Panc1 (cell line): ENCODE measurements at regions not wholly inside any gene's neighbourhood (a gene's known extent, or its start where the extent isn't known, plus 50 kb on each side); places are given as distances from the start of the nearest gene placed in this dataset.

Experiments
- ATAC-seq: fragments of 200-7000 bp; cut with Tn5 transposase; 2 replicates; pipeline ENCODE4 v1.9.1; 2020; ENCODE audit warnings: mild to moderate bottlenecking, moderate library complexity
- BruUV-seq: library from RNA; stranded (reverse); fragments of 400-500 nt; replicated peaks from 2 replicates; lab custom pipeline; 2021; lab: Mats Ljungman, UMichigan
- CTCF ChIA-PET: fragments of 300-600 bp; sonication (Branson Sonifier 250); formaldehyde crosslinking; loops from one replicate; lab custom pipeline; 2022; ENCODE audit warnings: antibody characterized with exemption; lab: Charles Lee
- POLR2A ChIA-PET: fragments of 300-600 bp; sonication (Branson Sonifier 250); formaldehyde crosslinking; loops from one replicate; lab custom pipeline; 2022; ENCODE audit warnings: antibody characterized with exemption; lab: Charles Lee
- DNase-seq: peaks from one replicate; pipeline ENCODE4 v3.0.0-alpha.2; 2010; ENCODE audit warnings: low read depth, low spot score
- H3K27ac ChIP-seq: 2 replicates; pipeline ENCODE4 v1.5.1; 2011; ENCODE audit warnings: mild to moderate bottlenecking, low read length, inconsistent platforms
- H3K27me3 ChIP-seq: fragments of 200-500 bp; sonication (Bioruptor generic); 2 replicates; pipeline ENCODE4 v1.6.0; 2014; ENCODE audit warnings: low read length, inconsistent platforms; ENCODE audit not compliant: control insufficient read depth, insufficient read depth
- H3K36me3 ChIP-seq: fragments of 200-500 bp; sonication (Bioruptor generic); 2 replicates; pipeline ENCODE4 v1.5.1; 2014; ENCODE audit warnings: inconsistent platforms, mild to moderate bottlenecking, low read length, moderate library complexity; ENCODE audit not compliant: control insufficient read depth, insufficient read depth
- H3K4me1 ChIP-seq: 2 replicates; pipeline ENCODE4 v1.5.1; 2011; ENCODE audit warnings: inconsistent platforms, mild to moderate bottlenecking, low read length, moderate library complexity; ENCODE audit not compliant: control insufficient read depth, insufficient read depth
- H3K4me3 ChIP-seq, 2 experiments: 2 replicates each; pipeline ENCODE4 v1.5.1; 2011 to 2012; ENCODE audit warnings: low read depth in 2 of 2, low read length in 2 of 2, mild to moderate bottlenecking in 2 of 2, inconsistent platforms in 1 of 2, moderate library complexity in 1 of 2
- H3K9me3 ChIP-seq: fragments of 200-500 bp; sonication (Bioruptor generic); 2 replicates; pipeline ENCODE4 v1.5.1; 2014; ENCODE audit warnings: low read depth, mild to moderate bottlenecking, inconsistent platforms, low read length, moderate library complexity; ENCODE audit not compliant: control insufficient read depth, insufficient read depth
- POLR2AphosphoS5 ChIP-seq: IDR thresholded peaks from 2 replicates; pipeline ENCODE4 v1.6.1; 2012; ENCODE audit warnings: mild to moderate bottlenecking, low read depth, low read length, moderate library complexity
- REST ChIP-seq, 2 experiments: IDR thresholded peaks; 2 replicates each; pipeline ENCODE4 v1.6.1; 2011 to 2012; ENCODE audit warnings: low read depth in 2 of 2, control low read depth in 1 of 2, low read length in 1 of 2, mild to moderate bottlenecking in 1 of 2, moderate library complexity in 1 of 2; ENCODE audit not compliant: insufficient read depth in 1 of 2
- SIN3A ChIP-seq: IDR thresholded peaks from 2 replicates; pipeline ENCODE4 v1.6.1; 2012; ENCODE audit warnings: low read depth, mild to moderate bottlenecking, low read length, moderate library complexity, borderline replicate concordance; ENCODE audit not compliant: insufficient read depth
- TCF7L2 ChIP-seq: IDR thresholded peaks from 2 replicates; pipeline ENCODE4 v1.6.1; 2011; ENCODE audit warnings: mild to moderate bottlenecking, low read depth, low read length, inconsistent platforms
- in situ Hi-C: cut with HindIII; loops from 2 replicates; pipeline ENCODE4 v1.10.0; 2016; ENCODE audit warnings: low sequenced_read_pairs, low pct_unique_long_range_greater_than_20kb
- intact Hi-C: fragments of 100-400 bp; cut with micrococcal nuclease; formaldehyde crosslinking; loops from one replicate; pipeline ENCODE4 v1.10.0; 2022; ENCODE audit not compliant: unreplicated experiment
- TF ChIP-seq, protein P1 (sequence below): fragments of 450-650 bp; IDR thresholded peaks from 2 replicates; pipeline ENCODE4 v1.5.1; 2017; ENCODE audit warnings: mild to moderate bottlenecking

DNA sequence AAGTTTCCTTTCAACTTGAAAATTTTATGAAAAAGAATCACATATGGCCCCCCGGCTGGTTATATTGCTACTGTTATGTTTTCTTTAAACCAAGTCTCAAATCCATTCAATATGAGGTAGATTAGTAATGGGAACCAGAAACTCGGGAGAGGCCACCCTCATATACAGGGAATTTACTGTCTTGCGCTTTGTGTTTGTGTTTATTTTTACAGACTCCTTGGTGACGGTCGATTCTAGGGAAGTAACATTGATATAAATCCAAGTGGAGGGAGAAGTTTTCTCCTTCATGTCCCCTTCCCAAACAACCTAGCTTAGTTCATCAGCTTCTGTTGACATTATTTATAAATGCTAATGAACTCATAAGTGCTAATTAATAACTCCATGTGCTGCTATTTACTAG is 163.5 kb upstream of the LMO4 start:
- H3K27me3 ChIP-seq: peaks cover 9% of the 10 kb centered on the region
- intact Hi-C loops: loop anchor here (10.0 kb wide), 1 partner anchor 100 kb away; no protein-coding TSS in a partner anchor
- H3K27ac ChIP-seq: no peak overlapping the region
- BruUV-seq: no TSS peak
- no peaks in the 10 kb centered on the region for H3K36me3 ChIP-seq
- in situ Hi-C loops: no loop called here
- H3K9me3 ChIP-seq: no peaks in the 10 kb centered on the region
- TF ChIP-seq, protein P1, sequence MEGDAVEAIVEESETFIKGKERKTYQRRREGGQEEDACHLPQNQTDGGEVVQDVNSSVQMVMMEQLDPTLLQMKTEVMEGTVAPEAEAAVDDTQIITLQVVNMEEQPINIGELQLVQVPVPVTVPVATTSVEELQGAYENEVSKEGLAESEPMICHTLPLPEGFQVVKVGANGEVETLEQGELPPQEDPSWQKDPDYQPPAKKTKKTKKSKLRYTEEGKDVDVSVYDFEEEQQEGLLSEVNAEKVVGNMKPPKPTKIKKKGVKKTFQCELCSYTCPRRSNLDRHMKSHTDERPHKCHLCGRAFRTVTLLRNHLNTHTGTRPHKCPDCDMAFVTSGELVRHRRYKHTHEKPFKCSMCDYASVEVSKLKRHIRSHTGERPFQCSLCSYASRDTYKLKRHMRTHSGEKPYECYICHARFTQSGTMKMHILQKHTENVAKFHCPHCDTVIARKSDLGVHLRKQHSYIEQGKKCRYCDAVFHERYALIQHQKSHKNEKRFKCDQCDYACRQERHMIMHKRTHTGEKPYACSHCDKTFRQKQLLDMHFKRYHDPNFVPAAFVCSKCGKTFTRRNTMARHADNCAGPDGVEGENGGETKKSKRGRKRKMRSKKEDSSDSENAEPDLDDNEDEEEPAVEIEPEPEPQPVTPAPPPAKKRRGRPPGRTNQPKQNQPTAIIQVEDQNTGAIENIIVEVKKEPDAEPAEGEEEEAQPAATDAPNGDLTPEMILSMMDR: no peak
- DNase-seq (no peak), ATAC-seq (no peak)
- CTCF ChIA-PET: no interaction called here
- H3K4me3 ChIP-seq: no peak overlapping the region
- no peaks in the 10 kb centered on the region for H3K4me1 ChIP-seq
- POLR2A ChIA-PET: no interaction called here

- in situ Hi-C loops (no loop called here), intact Hi-C loops (loop anchor here (10.0 kb wide), 1 partner anchor 98 kb away; no protein-coding TSS in a partner anchor)
- no peaks in the 10 kb centered on the region for H3K36me3 ChIP-seq
- H3K4me3 ChIP-seq: no peak overlapping the region
- ATAC-seq: no peak
- no peaks in the 10 kb centered on the region for H3K4me1 ChIP-seq
- H3K9me3 ChIP-seq: no peaks in the 10 kb centered on the region
- ChIA-PET POLR2A (interaction anchor here (0.6 kb wide), 1 partner anchor 1296 kb away, joined by 8 read pairs; no protein-coding TSS in a partner anchor), CTCF (no interaction called here)
- DNase-seq: no peak
- TF ChIP-seq POLR2AphosphoS5 (no peak), TCF7L2 (no peak), SIN3A (no peak), REST (IDR thresholded peaks at IDR 0.05; ENCODE audit: insufficient read depth in 1 of 2, low read depth in 2 of 2, low read length in 1 of 2) (no peak)
- TF ChIP-seq, protein P1: no peak
- peaks cover 9% of the 10 kb centered on the region for H3K27me3 ChIP-seq
- H3K27ac ChIP-seq: no peak overlapping the region
- BruUV-seq: no TSS peak
These were observed 161.4 kb upstream of the LMO4 start for GRCh38 chr1:87167157-87167789.
